ENCODE measurements at regions not wholly inside any gene's neighbourhood (a gene's known extent, or its start where the extent isn't known, plus 50 kb on each side); places are given as distances from the start of the nearest gene placed in this dataset.

DNA sequence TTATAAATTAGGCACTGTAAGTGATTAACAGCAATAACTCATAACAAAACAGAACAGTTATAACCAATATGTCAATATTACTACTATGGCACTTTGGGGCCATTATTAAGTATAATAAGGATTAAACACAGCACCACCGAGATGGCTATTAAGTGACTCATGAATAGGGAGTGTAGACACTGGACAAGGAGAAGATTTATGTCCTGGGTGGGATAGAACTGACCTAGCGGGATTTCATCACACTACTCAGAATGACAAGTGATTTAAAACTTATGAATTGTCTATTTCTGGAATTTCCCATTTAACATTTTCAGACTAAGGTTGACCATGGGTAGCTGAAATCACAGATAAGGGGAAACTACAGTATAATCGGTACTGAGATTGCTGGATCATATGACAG lies 79.0 kb upstream of the SLC7A1 start:
- no peak for DNase-seq (ENCODE audit: low read depth in 4 of 4, low spot score in 3 of 4)

DNA sequence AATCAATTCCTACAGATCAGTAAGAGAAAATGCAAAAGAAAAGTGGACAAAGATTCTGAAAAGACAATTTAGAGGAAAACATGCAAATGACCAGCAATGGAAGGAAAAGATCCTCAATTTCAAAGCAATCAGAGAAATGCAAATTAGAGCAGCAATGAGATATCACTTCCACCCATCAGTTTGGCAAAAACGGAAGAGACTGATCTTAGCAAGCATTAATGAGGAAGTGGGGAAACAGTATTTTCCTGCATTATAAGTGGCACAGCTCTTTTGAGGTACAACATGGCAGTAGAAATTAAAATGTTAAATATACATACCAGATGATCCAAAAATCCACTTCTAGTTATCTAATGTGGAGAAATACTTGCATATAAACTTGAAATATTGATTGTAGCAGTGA lies 69.1 kb upstream of the SLC7A1 start:
- DNase-seq (ENCODE audit: low read depth in 4 of 4, low spot score in 3 of 4): no peak

DNA sequence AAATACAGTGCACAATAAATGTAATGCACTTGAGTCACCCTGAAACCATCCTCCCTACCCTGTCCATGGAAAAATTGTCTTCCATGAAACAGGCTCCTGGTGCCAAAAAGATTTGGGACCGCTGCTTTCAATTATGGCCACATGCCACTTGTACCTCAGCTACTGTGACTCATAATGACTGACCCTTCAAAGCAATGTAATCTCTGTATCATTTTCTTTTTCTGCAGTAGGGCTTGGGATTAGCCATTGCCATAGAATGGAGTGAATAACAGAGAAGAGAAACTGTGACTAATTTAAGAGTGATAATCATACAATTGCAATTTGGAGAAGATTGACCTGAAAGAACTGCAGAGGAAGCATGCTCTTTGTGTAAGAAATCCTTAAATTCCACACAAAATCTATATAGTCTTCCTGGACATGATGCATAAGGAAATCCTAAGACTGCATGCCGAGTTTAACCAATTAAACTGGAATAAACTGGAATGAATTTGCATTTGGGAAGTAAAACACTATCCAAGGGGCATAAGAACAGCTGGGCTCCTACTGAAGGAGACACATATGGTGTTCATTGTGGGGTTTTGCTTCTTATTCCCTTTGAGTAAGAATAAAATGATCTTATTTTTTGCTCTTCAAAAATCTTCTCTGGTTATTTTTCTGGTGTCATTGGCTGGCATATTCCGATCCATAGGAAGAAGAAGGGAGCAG lies 59.5 kb upstream of the SLC7A1 start:
- DNase-seq (ENCODE audit: low read depth in 4 of 4, low spot score in 3 of 4): no peak

DNA sequence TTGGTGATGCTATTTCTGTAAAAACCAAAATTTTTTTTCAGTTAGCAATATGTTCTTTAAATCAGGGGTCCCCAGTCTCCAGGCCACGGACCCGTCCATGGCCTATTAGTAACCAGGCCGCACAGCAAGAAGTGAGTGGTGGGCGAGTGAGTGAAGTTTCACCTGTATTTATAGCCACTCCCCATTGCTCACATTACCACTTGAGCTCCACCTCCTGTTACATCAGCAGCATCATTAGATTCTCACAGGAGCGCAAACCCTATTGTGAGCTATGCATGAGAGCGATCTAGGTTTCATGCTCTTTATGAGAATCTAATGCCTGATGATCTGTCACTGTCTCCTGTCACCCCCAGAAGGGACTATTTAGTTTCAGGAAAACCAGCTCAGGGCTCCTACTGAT lies 58.9 kb upstream of the SLC7A1 start:
- no peak for DNase-seq (ENCODE audit: low read depth in 4 of 4, low spot score in 3 of 4)

DNA sequence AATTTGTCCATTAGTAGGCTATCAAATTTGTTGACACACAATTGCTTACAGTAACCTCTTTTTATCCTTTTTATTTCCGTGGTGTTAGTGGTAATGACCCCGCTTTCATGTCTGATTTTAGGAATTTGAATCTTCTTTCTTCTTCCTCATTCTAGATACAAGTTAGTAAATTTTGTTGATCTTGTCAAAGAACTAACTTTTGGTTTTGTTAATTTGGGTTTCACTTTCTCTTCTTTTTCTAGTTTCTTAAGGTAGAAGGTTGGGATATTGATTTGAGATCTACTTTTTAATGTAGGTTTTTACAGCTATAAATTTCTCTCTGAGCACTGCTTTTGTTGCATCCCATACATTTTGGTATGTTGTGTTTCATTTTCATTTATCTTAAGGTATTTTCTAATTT lies 53.3 kb upstream of the SLC7A1 start:
- no peak for DNase-seq (ENCODE audit: low read depth in 4 of 4, low spot score in 3 of 4)
